Neuronal stem cell (in vitro differentiated cells): ENCODE measurements at regions not wholly inside any gene's neighbourhood (a gene's known extent, or its start where the extent isn't known, plus 50 kb on each side); places are given as distances from the start of the nearest gene placed in this dataset.

Experiments
- DNase-seq: peaks from one replicate; pipeline ENCODE4 v3.0.0-alpha.2; 2013; ENCODE audit warnings: low spot score
- H2AFZ ChIP-seq: one replicate; pipeline ENCODE4 v1.6.1; 2013; ENCODE audit warnings: mild to moderate bottlenecking, low read length, inconsistent platforms
- H2AK5ac ChIP-seq: 2 replicates; pipeline ENCODE4 v1.6.1; 2013; ENCODE audit warnings: low read depth, mild to moderate bottlenecking, inconsistent platforms, low read length, moderate library complexity, mixed read lengths
- H2BK120ac ChIP-seq: 2 replicates; pipeline ENCODE4 v1.6.1; 2013; ENCODE audit warnings: low read depth, mild to moderate bottlenecking, inconsistent platforms, low read length, moderate library complexity, mixed read lengths
- H2BK12ac ChIP-seq: one replicate; pipeline ENCODE4 v1.6.1; 2013; ENCODE audit warnings: low read length, inconsistent platforms
- H2BK15ac ChIP-seq: 2 replicates; pipeline ENCODE4 v1.6.1; 2013; ENCODE audit warnings: mild to moderate bottlenecking, low read length, inconsistent platforms, mixed read lengths
- H2BK5ac ChIP-seq: one replicate; pipeline ENCODE4 v1.6.1; 2013; ENCODE audit warnings: inconsistent platforms, mild to moderate bottlenecking, low read length, moderate library complexity
- H3K14ac ChIP-seq: one replicate; pipeline ENCODE4 v1.6.1; 2013; ENCODE audit warnings: low read length, inconsistent platforms
- H3K18ac ChIP-seq: 2 replicates; pipeline ENCODE4 v1.6.1; 2013; ENCODE audit warnings: low read length, inconsistent platforms
- H3K23ac ChIP-seq: 2 replicates; pipeline ENCODE4 v1.6.1; 2013; ENCODE audit warnings: low read depth, mild to moderate bottlenecking, mixed read lengths, low read length, inconsistent platforms; ENCODE audit not compliant: poor library complexity
- H3K27ac ChIP-seq: replicated peaks from 3 replicates; pipeline ENCODE4 v1.5.1; 2013; ENCODE audit warnings: low read length, inconsistent platforms
- H3K27me3 ChIP-seq, 3 experiments: 2 replicates each; pipeline ENCODE4 v1.6.1; 2013; ENCODE audit warnings: low read length in 3 of 3, mild to moderate bottlenecking in 2 of 3, inconsistent platforms in 1 of 3, low read depth in 1 of 3, mixed read lengths in 1 of 3, moderate library complexity in 1 of 3; ENCODE audit not compliant: control insufficient read depth in 3 of 3, insufficient read depth in 3 of 3
- H3K36me3 ChIP-seq, 2 donors: replicated peaks in 1 of 2; 2 replicates each; pipeline ENCODE4 v1.6.1; 2013; ENCODE audit warnings: low read length in 2 of 2; ENCODE audit not compliant: control insufficient read depth in 2 of 2, insufficient read depth in 2 of 2
- H3K4ac ChIP-seq: 2 replicates; pipeline ENCODE4 v1.6.1; 2013; ENCODE audit warnings: inconsistent platforms, mild to moderate bottlenecking, low read length, moderate library complexity
- H3K4me1 ChIP-seq, 2 donors: 1 replicate in 1 of 2; 2 replicates in 1 of 2; pipeline ENCODE4 v1.6.1; 2013; ENCODE audit warnings: low read length in 2 of 2, low read depth in 1 of 2; ENCODE audit not compliant: control insufficient read depth in 2 of 2, insufficient read depth in 1 of 2
- H3K4me2 ChIP-seq: one replicate; pipeline ENCODE4 v1.6.1; 2013; ENCODE audit warnings: mild to moderate bottlenecking, low read length, inconsistent platforms; ENCODE audit not compliant: insufficient read depth, poor library complexity, severe bottlenecking
- H3K4me3 ChIP-seq, 2 donors: 2 replicates each; pipeline ENCODE4 v1.5.1; 2013; ENCODE audit warnings: low read length in 2 of 2, mild to moderate bottlenecking in 2 of 2, inconsistent platforms in 1 of 2, moderate library complexity in 1 of 2
- H3K79me1 ChIP-seq: one replicate; pipeline ENCODE4 v1.6.1; 2013; ENCODE audit warnings: low read depth, mild to moderate bottlenecking, inconsistent platforms, low read length, moderate library complexity
- H3K9ac ChIP-seq: one replicate; pipeline ENCODE4 v1.6.1; 2013; ENCODE audit warnings: mild to moderate bottlenecking, low read depth, low read length, inconsistent platforms; ENCODE audit not compliant: poor library complexity
- H3K9me3 ChIP-seq, 2 donors: replicated peaks in 1 of 2; 2 replicates each; pipeline versions ENCODE3 to v1.6.1; 2013; ENCODE audit warnings: low read length in 2 of 2, mild to moderate bottlenecking in 2 of 2, inconsistent platforms in 1 of 2, low read depth in 1 of 2, mixed read lengths in 1 of 2, moderate library complexity in 1 of 2; ENCODE audit not compliant: control insufficient read depth in 2 of 2, insufficient read depth in 1 of 2
- H4K8ac ChIP-seq: one replicate; pipeline ENCODE4 v1.6.1; 2013; ENCODE audit warnings: low read depth, mild to moderate bottlenecking, inconsistent platforms, low read length, moderate library complexity
- H4K91ac ChIP-seq: one replicate; pipeline ENCODE4 v1.6.1; 2013; ENCODE audit warnings: low read length, low read depth, mild to moderate bottlenecking, inconsistent platforms; ENCODE audit not compliant: poor library complexity
- WGBS, 2 donors: extraction: QIAGEN DNeasy Blood & Tissue Kit; methylation state at CpG; one replicate each; pipeline ENCODE4 v1.1.7; 2013; ENCODE audit warnings: missing lambda C conversion rate in 2 of 2, mixed read lengths in 1 of 2; ENCODE audit not compliant: insufficient read length in 2 of 2, insufficient replicate concordance in 1 of 2; ENCODE audit errors: extremely low coverage in 2 of 2; 5-methylcytosine and 5-hydroxymethylcytosine counted together

DNA sequence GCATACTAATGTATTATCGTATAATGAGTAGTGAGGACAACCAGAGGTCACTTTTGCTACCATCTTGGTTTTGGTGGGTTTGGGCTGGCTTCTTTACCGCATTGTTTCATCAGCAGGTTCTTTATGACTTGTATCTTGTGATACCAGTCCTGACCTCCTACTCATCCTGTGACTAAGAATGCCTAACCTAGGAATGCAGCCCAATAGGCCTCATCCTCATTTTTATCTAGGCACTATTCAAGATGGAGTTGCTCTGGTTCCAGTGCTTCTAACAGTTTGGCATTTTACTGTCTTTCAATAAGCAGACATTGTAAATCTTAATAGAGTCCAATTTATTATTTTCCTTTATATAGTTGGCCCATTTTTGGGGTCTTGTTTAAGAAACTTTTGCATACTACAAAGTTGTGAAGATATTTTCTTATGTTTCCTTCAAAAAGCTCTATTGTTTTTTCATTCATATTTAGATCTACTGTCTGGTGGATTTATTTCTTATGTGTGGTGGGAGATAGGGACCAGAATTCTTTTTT lies 60.8 kb upstream of the RNU6-1 start:
- no peak overlapping the region for H3K14ac ChIP-seq
- no peak overlapping the region for H3K4me2 ChIP-seq
- peaks cover 0 to 6% of the 10 kb centered on the region in 2 donors for H3K9me3 ChIP-seq
- H4K91ac ChIP-seq: no peak overlapping the region
- no peak overlapping the region for H2BK12ac ChIP-seq
- no peaks in the 10 kb centered on the region for H3K4me1 ChIP-seq
- H4K8ac ChIP-seq: no peak overlapping the region
- no peak overlapping the region for H3K9ac ChIP-seq
- no peak overlapping the region for H3K23ac ChIP-seq
- no peak overlapping the region for H3K27ac ChIP-seq
- H3K79me1 ChIP-seq: no peaks in the 10 kb centered on the region
- no peak overlapping the region for H3K18ac ChIP-seq
- no peak overlapping the region for H2BK120ac ChIP-seq
- H3K36me3 ChIP-seq: no peaks in the 10 kb centered on the region
- DNase-seq: no peak
- H3K27me3 ChIP-seq: no peaks in the 10 kb centered on the region
- H3K4me3 ChIP-seq: no peak overlapping the region
- H2BK15ac ChIP-seq: no peak overlapping the region
- no peak overlapping the region for H2BK5ac ChIP-seq
- no CpG with 5 or more reads among the region's 2 CpGs for WGBS, 2 donors
- H2AFZ ChIP-seq: no peak overlapping the region
- no peak overlapping the region for H3K4ac ChIP-seq
- no peak overlapping the region for H2AK5ac ChIP-seq

DNA sequence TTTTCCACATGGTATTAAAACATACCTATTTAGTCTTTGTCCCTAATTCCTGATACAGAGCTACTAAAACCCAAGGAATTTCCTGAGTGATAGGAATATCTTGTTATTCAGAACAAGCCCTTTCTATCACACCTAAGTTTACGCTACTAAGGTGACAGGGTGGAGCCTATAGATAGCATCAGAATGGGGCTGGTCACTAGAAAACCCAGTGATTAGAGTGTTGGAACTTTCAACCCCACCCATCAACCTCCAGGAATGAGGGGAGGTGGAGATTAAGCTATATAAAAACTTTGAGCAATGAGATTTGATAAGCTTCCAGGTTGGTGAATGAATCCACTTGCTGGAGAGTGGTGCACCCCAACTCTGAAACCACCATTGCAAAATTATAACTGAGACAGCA lies 62.1 kb upstream of the RNU6-1 start:
- Histone ChIP-seq H3K79me1 (no peaks in the 10 kb centered on the region), H3K4me2 (no peak overlapping the region), H2AFZ (no peak overlapping the region), H4K91ac (no peak overlapping the region), H2AK5ac (no peak overlapping the region), H2BK15ac (no peak overlapping the region), H3K4me3 (no peak overlapping the region), H3K4me1 (no peaks in the 10 kb centered on the region), H3K9ac (no peak overlapping the region), H3K23ac (no peak overlapping the region), H3K14ac (no peak overlapping the region), H2BK5ac (no peak overlapping the region), H2BK12ac (no peak overlapping the region), H3K9me3 (peaks cover 0 to 6% of the 10 kb centered on the region in 2 donors), H4K8ac (no peak overlapping the region), H3K36me3 (no peaks in the 10 kb centered on the region), H3K4ac (no peak overlapping the region), H3K27me3 (no peaks in the 10 kb centered on the region), H2BK120ac (no peak overlapping the region), H3K18ac (no peak overlapping the region), H3K27ac (no peak overlapping the region)
- DNase-seq: no peak
- no CpG with 5 or more reads among the region's 1 CpG for WGBS, 2 donors

DNA sequence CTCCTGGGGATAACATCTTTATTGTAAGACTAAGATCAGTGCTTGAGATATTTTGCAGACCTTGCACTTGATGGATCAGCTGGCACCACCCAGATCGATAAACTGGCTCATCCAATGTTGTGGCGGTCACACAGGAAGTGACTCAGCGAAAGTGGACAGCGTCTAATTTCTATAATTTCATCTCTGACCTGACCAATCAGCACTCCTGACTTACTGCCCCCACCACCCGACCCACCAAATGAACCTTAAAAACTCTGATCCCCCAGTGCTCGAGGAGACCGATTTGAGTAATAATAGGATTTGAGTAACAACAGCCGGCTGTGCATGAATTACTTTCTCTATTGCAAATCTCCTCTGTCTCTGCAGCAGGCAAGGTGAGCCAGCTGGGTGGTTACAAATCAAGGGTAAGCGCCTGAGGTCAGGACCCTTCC lies 62.7 kb upstream of the RNU6-1 start:
- no CpG with 5 or more reads among the region's 9 CpGs for WGBS, 2 donors
- no peak for DNase-seq
- no peak overlapping the region for H3K9ac ChIP-seq
- no peak overlapping the region for H2BK120ac ChIP-seq
- no peak overlapping the region for H3K27ac ChIP-seq
- H2AFZ ChIP-seq: no peak overlapping the region
- H4K8ac ChIP-seq: no peak overlapping the region
- H3K36me3 ChIP-seq: no peaks in the 10 kb centered on the region
- peaks cover 0 to 6% of the 10 kb centered on the region in 2 donors for H3K9me3 ChIP-seq
- H3K18ac ChIP-seq: no peak overlapping the region
- no peak overlapping the region for H3K14ac ChIP-seq
- no peaks in the 10 kb centered on the region for H3K27me3 ChIP-seq
- no peaks in the 10 kb centered on the region for H3K79me1 ChIP-seq
- H2BK12ac ChIP-seq: no peak overlapping the region
- no peaks in the 10 kb centered on the region for H3K4me1 ChIP-seq
- H3K4ac ChIP-seq: no peak overlapping the region
- H2BK5ac ChIP-seq: no peak overlapping the region
- no peak overlapping the region for H3K4me2 ChIP-seq
- no peak overlapping the region for H4K91ac ChIP-seq
- H2AK5ac ChIP-seq: no peak overlapping the region
- H2BK15ac ChIP-seq: no peak overlapping the region
- no peak overlapping the region for H3K23ac ChIP-seq
- no peak overlapping the region for H3K4me3 ChIP-seq

DNA sequence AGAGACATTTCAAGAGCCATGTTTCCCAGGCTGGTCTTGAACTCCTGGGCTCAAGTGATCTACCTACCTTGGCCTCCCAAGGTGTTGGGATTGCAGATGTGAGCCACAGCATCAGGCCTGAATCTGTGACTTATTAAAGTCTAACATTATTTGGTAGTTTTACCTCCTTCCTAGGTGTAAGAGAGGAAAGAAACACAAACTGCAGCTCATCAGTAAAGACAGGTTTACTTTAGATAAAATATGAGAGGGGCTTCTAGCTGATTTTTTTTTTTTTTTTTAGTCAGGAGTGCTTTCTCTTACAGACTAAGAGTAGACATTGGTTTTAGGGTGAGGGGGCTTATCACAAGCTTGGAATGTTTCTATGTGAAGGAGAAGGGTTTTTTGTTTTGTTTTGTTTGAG lies 63.9 kb upstream of the RNU6-1 start:
- Histone ChIP-seq H3K27me3 (no peaks in the 10 kb centered on the region), H3K14ac (no peak overlapping the region), H2BK12ac (no peak overlapping the region), H2BK5ac (no peak overlapping the region), H3K4me2 (no peak overlapping the region), H3K4me1 (no peaks in the 10 kb centered on the region), H2BK120ac (no peak overlapping the region), H3K27ac (no peak overlapping the region), H4K8ac (no peak overlapping the region), H3K4me3 (no peak overlapping the region), H2BK15ac (no peak overlapping the region), H3K4ac (no peak overlapping the region), H3K9me3 (peaks cover 0 to 6% of the 10 kb centered on the region in 2 donors), H3K18ac (no peak overlapping the region), H3K79me1 (no peaks in the 10 kb centered on the region), H3K23ac (no peak overlapping the region), H2AFZ (no peak overlapping the region), H4K91ac (no peak overlapping the region), H2AK5ac (no peak overlapping the region), H3K9ac (no peak overlapping the region), H3K36me3 (no peaks in the 10 kb centered on the region)
- no peak for DNase-seq
